Right lobe of liver (tissue), 6 donors: ENCODE measurements at regions not wholly inside any gene's neighbourhood (a gene's known extent, or its start where the extent isn't known, plus 50 kb on each side); places are given as distances from the start of the nearest gene placed in this dataset.

Experiments used
- ATAC-seq, 4 donors: fragments of 200-7000 bp; cut with Tn5 transposase; one replicate each; pipeline ENCODE4 v1.9.1; 2020; ENCODE audit warnings: mild to moderate bottlenecking in 4 of 4, moderate library complexity in 4 of 4
- DNase-seq, 3 donors: peaks; one replicate each; pipeline ENCODE4 v3.0.0-alpha.2; 2020
- H3K27ac ChIP-seq, 3 donors: fragments of 200-600 bp; one replicate each; pipeline ENCODE4 v1.8.0; 2022
- H3K27me3 ChIP-seq, 2 donors: fragments of 200-600 bp; one replicate each; pipeline ENCODE4 v1.8.0; 2022
- H3K36me3 ChIP-seq, 4 donors: fragments of 200-600 bp; sonication (generic) in 1 of 4; one replicate each; pipeline versions ENCODE4 v1.5.1 to v1.8.0; 2017 to 2022; ENCODE audit warnings: control low read depth in 1 of 4
- H3K4me1 ChIP-seq, 4 donors: fragments of 200-600 bp; sonication (generic) in 1 of 4; one replicate each; pipeline versions ENCODE4 v1.5.1 to v1.8.0; 2017 to 2022; ENCODE audit warnings: control low read depth in 1 of 4
- H3K4me3 ChIP-seq, 3 donors: fragments of 200-600 bp; one replicate each; pipeline ENCODE4 v1.8.0; 2022
- H3K9me3 ChIP-seq, 4 donors: fragments of 200-600 bp; sonication (generic) in 1 of 4; one replicate each; pipeline versions ENCODE4 v1.5.1 to v1.8.0; 2017 to 2022; ENCODE audit warnings: control low read depth in 1 of 4
- CTCF ChIP-seq, 4 donors: fragments of 200-600 bp in 3 of 4; fragments of 450-650 bp in 1 of 4; IDR thresholded peaks; one replicate each; pipeline versions ENCODE4 v1.5.1 to v1.8.0; 2016 to 2022; ENCODE audit warnings: antibody characterized with exemption in 4 of 4, mild to moderate bottlenecking in 2 of 4
- POLR2A ChIP-seq: fragments of 450-650 bp; IDR thresholded peaks from one replicate; pipeline ENCODE4 v1.6.1; 2017; ENCODE audit warnings: antibody characterized with exemption, mild to moderate bottlenecking
- WGBS: methylation state at CpG from one replicate; pipeline ENCODE4 v1.1.6; 2018; ENCODE audit warnings: low coverage, low lambda C conversion rate; ENCODE audit not compliant: insufficient coverage; ENCODE audit errors: missing lambda C conversion rate; 5-methylcytosine and 5-hydroxymethylcytosine counted together
- intact Hi-C, 2 donors: fragments of 100-400 bp; cut with DNase I; formaldehyde crosslinking; loops; one replicate each; pipeline versions ENCODE4 v1.11.2 to v1.14.1; 2022
- small RNA-seq, 2 experiments: library from RNA; depleted of rRNA; stranded (forward); fragments of <200 nt; gene quantifications; one replicate each; pipeline ENCODE3, GENCODE V24; 2016
- donor health status: DM: no; HTN: yes; CAD: no.
- donor health status: DM: no; HTN: no; CAD: no.
- donor health status: DM: no; HTN: no; CAD: no.
- donor health status: DM: no; HTN: yes; CAD: no.
- donor health status: DM: no; HTN: yes; CAD: no.

- Histone ChIP-seq H3K4me3 (no peak overlapping the region), H3K27me3 (no peaks in the 10 kb centered on the region), H3K27ac (no peak overlapping the region), H3K9me3 (no peaks in the 10 kb centered on the region), H3K4me1 (no peaks in the 10 kb centered on the region), H3K36me3 (no peaks in the 10 kb centered on the region)
- DNase-seq (no peak), ATAC-seq (no peak)
- TF ChIP-seq POLR2A (no peak), CTCF (IDR thresholded peaks at IDR 0.05) (no peak)
- intact Hi-C loops: no loop called here
- 60% methylated on average over 2 of the region's 2 CpGs for WGBS
Measured at GRCh38 chr13:70189981-70190380, 81.7 kb upstream of the KLHL1 start.

- ATAC-seq (no peak), DNase-seq (no peak)
- Histone ChIP-seq H3K4me1 (no peaks in the 10 kb centered on the region), H3K4me3 (no peak overlapping the region), H3K27ac (no peak overlapping the region), H3K9me3 (no peaks in the 10 kb centered on the region), H3K27me3 (no peaks in the 10 kb centered on the region), H3K36me3 (no peaks in the 10 kb centered on the region)
- TF ChIP-seq POLR2A (no peak), CTCF (IDR thresholded peaks at IDR 0.05) (no peak)
- intact Hi-C loops: no loop called here
- 35% methylated on average over 2 of the region's 2 CpGs for WGBS
Measured at GRCh38 chr13:70188567-70188966, 80.3 kb upstream of the KLHL1 start.

- Histone ChIP-seq H3K36me3 (no peaks in the 10 kb centered on the region), H3K27ac (no peak overlapping the region), H3K4me3 (no peak overlapping the region), H3K9me3 (no peaks in the 10 kb centered on the region), H3K4me1 (no peaks in the 10 kb centered on the region), H3K27me3 (no peaks in the 10 kb centered on the region)
- intact Hi-C loops: no loop called here
- TF ChIP-seq CTCF (IDR thresholded peaks at IDR 0.05): no peak
- no peak for TF ChIP-seq POLR2A
- ATAC-seq (no peak), DNase-seq (no peak)
- WGBS: 43% methylated on average over 2 of the region's 2 CpGs
Measured at GRCh38 chr13:70183041-70183440, 74.8 kb upstream of the KLHL1 start.

Small RNA genes lying in the stretch of these regions (small RNA-seq; reads per million reads assigned to genes)
- gene AL445264.1: 0 reads per million in 2 experiments
- 0 reads per million in 2 experiments for gene RNU6-54P
